HepG2 (cell line): ENCODE measurements at regions not wholly inside any gene's neighbourhood (a gene's known extent, or its start where the extent isn't known, plus 50 kb on each side); places are given as distances from the start of the nearest gene placed in this dataset.

Source experiments
- ATAC-seq: fragments of 200-7000 bp; cut with Tn5 transposase; 3 replicates; pipeline ENCODE4 v1.9.1; 2020; ENCODE audit warnings: mild to moderate bottlenecking, moderate library complexity
- BruUV-seq: library from RNA; stranded (reverse); fragments of 400-500 nt; replicated peaks from 2 replicates; lab custom pipeline; 2021; lab: Mats Ljungman, UMichigan
- CTCF ChIA-PET: fragments of 300-600 bp; formaldehyde crosslinking; extraction: SDS; loops from one replicate; lab custom pipeline; 2021; ENCODE audit warnings: low total read pairs, inconsistent platforms, low intra/inter-chr PET ratio; lab: Yijun Ruan, JAX
- POLR2A ChIA-PET: fragments of 350-600 bp; sonication (Branson Sonifier 250); formaldehyde crosslinking; loops from one replicate; lab custom pipeline; 2020; ENCODE audit warnings: antibody characterized with exemption, inconsistent platforms; lab: Yijun Ruan, JAX
- DNase-seq: peaks from one replicate; pipeline ENCODE4 v3.0.0-alpha.2; 2015; ENCODE audit warnings: low spot score
- FAIRE-seq: peaks from 3 replicates; lab custom pipeline; 2011; peaks lifted over from hg19 to GRCh38; lab: Jason Lieb, UNC
- H2AFZ ChIP-seq: one replicate; pipeline ENCODE4 v1.6.1; 2011; ENCODE audit warnings: low read length, inconsistent platforms
- H3K27ac ChIP-seq: fragments of 300-600 bp; 3 replicates; pipeline ENCODE4 v1.8.0; 2011; ENCODE audit warnings: mixed run types, mild to moderate bottlenecking, mixed read lengths, low read length, inconsistent platforms; ENCODE audit not compliant: insufficient read depth; ENCODE audit errors: extremely low read length
- H3K27me3 ChIP-seq, 2 experiments: fragments of 200-600 bp in 1 of 2; 2 replicates in 1 of 2; 3 replicates in 1 of 2; pipeline versions ENCODE4 v1.6.0 to v1.8.0; 2011; ENCODE audit warnings: low read length in 2 of 2, mild to moderate bottlenecking in 2 of 2, moderate library complexity in 2 of 2, inconsistent platforms in 1 of 2; ENCODE audit not compliant: insufficient read depth in 2 of 2, control insufficient read depth in 1 of 2
- H3K36me3 ChIP-seq, 2 experiments: fragments of 200-600 bp in 1 of 2; replicated peaks in 1 of 2; 2 replicates in 1 of 2; 3 replicates in 1 of 2; pipeline versions ENCODE4 v1.5.1 to v1.8.0; 2011; ENCODE audit warnings: low read length in 2 of 2, inconsistent platforms in 1 of 2; ENCODE audit not compliant: insufficient read depth in 2 of 2, control insufficient read depth in 1 of 2
- H3K4me1 ChIP-seq: 2 replicates; pipeline ENCODE4 v1.5.1; 2012; ENCODE audit warnings: low read length, inconsistent platforms; ENCODE audit not compliant: insufficient read depth
- H3K4me2 ChIP-seq: 2 replicates; pipeline ENCODE4 v1.6.0; 2011; ENCODE audit warnings: low read depth, low read length, inconsistent platforms
- H3K4me3 ChIP-seq, 3 experiments: fragments of 200-600 bp in 1 of 3; sonication (generic), shearing (Covaris generic) in 1 of 3; replicated peaks in 1 of 3; 2 replicates each; pipeline ENCODE4 v1.5.1; 2011 to 2016; ENCODE audit warnings: low read length in 3 of 3, inconsistent platforms in 2 of 3, low read depth in 2 of 3, mild to moderate bottlenecking in 2 of 3, control low read depth in 1 of 3, mixed read lengths in 1 of 3; ENCODE audit not compliant: insufficient read depth in 1 of 3
- H3K79me2 ChIP-seq: one replicate; pipeline ENCODE4 v1.6.1; 2011; ENCODE audit warnings: low read length, inconsistent platforms; ENCODE audit not compliant: insufficient read depth
- H3K9ac ChIP-seq: 2 replicates; pipeline ENCODE4 v1.6.0; 2011; ENCODE audit warnings: mild to moderate bottlenecking, low read depth, low read length, inconsistent platforms; ENCODE audit not compliant: insufficient read depth
- H3K9me3 ChIP-seq: 2 replicates; pipeline ENCODE4 v1.5.1; 2012; ENCODE audit warnings: mild to moderate bottlenecking, low read length
- H4K20me1 ChIP-seq: 2 replicates; pipeline ENCODE4 v1.6.0; 2011; ENCODE audit warnings: inconsistent platforms, mild to moderate bottlenecking, low read length, moderate library complexity; ENCODE audit not compliant: insufficient read depth
- KLF9 ChIP-seq: IDR thresholded peaks from 2 replicates; pipeline ENCODE4 v1.6.1; 2016; ENCODE audit warnings: low read depth
- MAFF ChIP-seq: IDR thresholded peaks from 2 replicates; pipeline ENCODE4 v1.6.1; 2011; ENCODE audit warnings: low read depth, low read length, improper control_type of control experiment
- PRPF4 ChIP-seq: fragments of 200-400 bp; formaldehyde crosslinking; IDR thresholded peaks from 2 replicates; pipeline ENCODE4 v1.6.1; 2016; ENCODE audit warnings: low read length, low read depth; ENCODE audit not compliant: poor library complexity, severe bottlenecking
- RNF2 ChIP-seq: fragments of 450-650 bp; conservative IDR thresholded peaks from 2 replicates; pipeline ENCODE4 v1.6.1; 2016; ENCODE audit warnings: low read depth
- STAT6 ChIP-seq: sonication (generic); formaldehyde crosslinking; IDR thresholded peaks from 2 replicates; pipeline ENCODE4 v1.4.0; 2020; ENCODE audit warnings: missing genetic modification reagents, mild to moderate bottlenecking, borderline replicate concordance
- ZNF670 ChIP-seq: sonication (generic); formaldehyde crosslinking; IDR thresholded peaks from 2 replicates; pipeline ENCODE4 v1.8.0; 2022; ENCODE audit warnings: mild to moderate bottlenecking, missing genetic modification reagents, borderline replicate concordance
- ZNF713 ChIP-seq: sonication (generic); formaldehyde crosslinking; IDR thresholded peaks from 2 replicates; pipeline ENCODE4 v1.4.0; 2020; ENCODE audit warnings: mild to moderate bottlenecking, missing genetic modification reagents
- ZNF839 ChIP-seq: sonication (generic); formaldehyde crosslinking; IDR thresholded peaks from 2 replicates; pipeline ENCODE4 v1.4.0; 2020; ENCODE audit warnings: missing genetic modification reagents, mild to moderate bottlenecking, borderline replicate concordance
- WGBS: methylation state at CpG from one replicate; pipeline ENCODE4 v1.1.6; 2017; ENCODE audit warnings: low lambda C conversion rate; 5-methylcytosine and 5-hydroxymethylcytosine counted together
- in situ Hi-C: cut with HindIII; loops from 2 replicates; pipeline ENCODE4 v1.10.0; 2017; ENCODE audit warnings: low pct_unique_long_range_greater_than_20kb; ENCODE audit not compliant: extremely low pct_ligation_motif_present
- intact Hi-C: fragments of 100-400 bp; cut with micrococcal nuclease; formaldehyde crosslinking; loops from one replicate; pipeline ENCODE4 v1.10.0; 2022; ENCODE audit not compliant: unreplicated experiment
- TF ChIP-seq, protein P1 (sequence below): IDR thresholded peaks from 2 replicates; pipeline ENCODE4 v1.6.1; 2018; ENCODE audit warnings: missing genetic modification reagents, mild to moderate bottlenecking, missing compliant biosample characterization

GRCh38 chr1:37282764-37283163, 191.6 kb upstream of the ZC3H12A start:
- H3K27ac ChIP-seq: no peak overlapping the region
- CTCF ChIA-PET: no interaction called here
- ATAC-seq (no peak), DNase-seq (no peak)
- intact Hi-C loops (no loop called here), in situ Hi-C loops (no loop called here)
- no peaks in the 10 kb centered on the region for H3K27me3 ChIP-seq
- no peaks in the 10 kb centered on the region for H3K79me2 ChIP-seq
- H3K9me3 ChIP-seq: no peaks in the 10 kb centered on the region
- H3K4me3 ChIP-seq: no peak overlapping the region
- BruUV-seq: no TSS peak
- no peak overlapping the region for H3K4me2 ChIP-seq
- H2AFZ ChIP-seq: no peak overlapping the region
- 3% methylated on average over 6 of the region's 6 CpGs for WGBS
- no peak overlapping the region for H3K9ac ChIP-seq
- TF ChIP-seq MAFF (no peak), ZNF839 (CRISPR knock-in tag) (no peak), STAT6 (CRISPR knock-in tag) (no peak)
- TF ChIP-seq, all 625 proteins: peak for 0
- Histone ChIP-seq H3K36me3 (no peaks in the 10 kb centered on the region), H3K4me1 (no peaks in the 10 kb centered on the region), H4K20me1 (no peaks in the 10 kb centered on the region)
- POLR2A ChIA-PET: no interaction called here
- FAIRE-seq: no peak

GRCh38 chr1:37284053-37284452, 190.3 kb upstream of the ZC3H12A start:
- H3K27me3 ChIP-seq: no peaks in the 10 kb centered on the region
- intact Hi-C loops: no loop called here
- 0% methylated on average over 4 of the region's 4 CpGs for WGBS
- no peaks in the 10 kb centered on the region for H3K36me3 ChIP-seq
- no peaks in the 10 kb centered on the region for H3K9me3 ChIP-seq
- no peak overlapping the region for H3K4me3 ChIP-seq
- ChIA-PET POLR2A (no interaction called here), CTCF (no interaction called here)
- H3K4me1 ChIP-seq: no peaks in the 10 kb centered on the region
- H2AFZ ChIP-seq: no peak overlapping the region
- BruUV-seq: no TSS peak
- no peaks in the 10 kb centered on the region for H4K20me1 ChIP-seq
- TF ChIP-seq ZNF670 (CRISPR knock-in tag): no peak
- TF ChIP-seq ZNF713: no peak
- TF ChIP-seq RNF2: no peak
- no peak for TF ChIP-seq KLF9 (CRISPR knock-in tag)
- TF ChIP-seq PRPF4: no peak
- TF ChIP-seq, protein P1, sequence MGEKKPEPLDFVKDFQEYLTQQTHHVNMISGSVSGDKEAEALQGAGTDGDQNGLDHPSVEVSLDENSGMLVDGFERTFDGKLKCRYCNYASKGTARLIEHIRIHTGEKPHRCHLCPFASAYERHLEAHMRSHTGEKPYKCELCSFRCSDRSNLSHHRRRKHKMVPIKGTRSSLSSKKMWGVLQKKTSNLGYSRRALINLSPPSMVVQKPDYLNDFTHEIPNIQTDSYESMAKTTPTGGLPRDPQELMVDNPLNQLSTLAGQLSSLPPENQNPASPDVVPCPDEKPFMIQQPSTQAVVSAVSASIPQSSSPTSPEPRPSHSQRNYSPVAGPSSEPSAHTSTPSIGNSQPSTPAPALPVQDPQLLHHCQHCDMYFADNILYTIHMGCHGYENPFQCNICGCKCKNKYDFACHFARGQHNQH (CRISPR knock-in tag): no peak
- H3K4me2 ChIP-seq: no peak overlapping the region
- no peak for FAIRE-seq
- ATAC-seq: no peak
- DNase-seq: no peak
- H3K79me2 ChIP-seq: no peaks in the 10 kb centered on the region
- in situ Hi-C loops: no loop called here
- no peak overlapping the region for H3K27ac ChIP-seq
- H3K9ac ChIP-seq: no peak overlapping the region
